ENCODE measurements at regions not wholly inside any gene's neighbourhood (a gene's known extent, or its start where the extent isn't known, plus 50 kb on each side); places are given as distances from the start of the nearest gene placed in this dataset.

DNA sequence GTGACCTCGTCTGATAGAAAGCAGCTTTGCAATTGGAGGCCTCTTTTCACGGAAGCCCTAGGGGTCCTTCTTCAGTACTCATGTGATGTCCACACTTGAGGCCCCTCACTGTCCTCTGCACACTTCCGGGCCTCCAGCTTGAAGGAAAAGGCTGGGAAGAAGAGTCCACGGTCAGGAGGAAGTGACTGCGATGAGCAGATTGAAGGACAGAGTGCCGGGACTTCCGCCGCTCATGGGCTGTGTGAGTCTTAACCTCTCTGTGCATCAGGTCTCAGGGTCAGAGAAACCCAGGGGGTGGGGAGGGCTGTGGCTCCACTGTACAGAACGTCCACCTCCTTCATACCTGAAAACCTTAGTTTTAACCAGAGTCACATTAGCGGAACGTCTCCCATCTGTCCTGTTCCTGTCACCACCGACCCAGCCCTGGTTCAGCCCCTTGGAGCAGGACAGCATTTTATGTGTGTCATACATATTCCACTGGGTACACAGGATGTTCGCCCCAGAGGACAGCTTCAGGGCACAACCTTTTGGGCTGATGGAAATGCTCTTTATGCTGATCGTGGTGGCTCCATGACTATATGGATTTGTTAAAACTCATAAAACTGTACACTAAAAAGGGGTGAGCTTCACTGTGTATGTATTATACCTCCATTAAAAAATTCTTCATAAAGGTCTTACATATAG is 51.0 kb upstream of the SORCS2 start:
- WGBS (ENCODE audit: missing lambda C conversion rate), result 80% methylated on average over 14 of the region's 14 CpGs
- FAIRE-seq (no peak), DNase-seq (ENCODE audit: low read depth in 1 of 2, low spot score in 1 of 2) (no peak), ATAC-seq (no peak)
- Histone ChIP-seq H3K4me2 (no peak overlapping the region), H3K4me1 (no peaks in the 10 kb centered on the region), H3K4me3 (no peak overlapping the region), H3K27ac (no peak overlapping the region), H3K9me3 (no peaks in the 10 kb centered on the region)
- ChIA-PET CTCF (interaction anchor here (0.7 to 1.1 kb wide), 2 partner anchors 51 to 417 kb away, joined by 3 read pairs; no protein-coding TSS in a partner anchor), POLR2A (no interaction called here)
- TF ChIP-seq RARB (CRISPR knock-in tag; IDR thresholded peaks at IDR 0.05), result no peak
- no peak for TF ChIP-seq ZSCAN20 (CRISPR knock-in tag; IDR thresholded peaks at IDR 0.05)
- TF ChIP-seq NFE2L2 (conservative IDR thresholded peaks at IDR 0.05; ENCODE audit: low read length), result no peak
- TF ChIP-seq, protein P1, sequence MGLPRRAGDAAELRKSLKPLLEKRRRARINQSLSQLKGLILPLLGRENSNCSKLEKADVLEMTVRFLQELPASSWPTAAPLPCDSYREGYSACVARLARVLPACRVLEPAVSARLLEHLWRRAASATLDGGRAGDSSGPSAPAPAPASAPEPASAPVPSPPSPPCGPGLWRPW (IDR thresholded peaks at IDR 0.05), result no peak

- POLR2A ChIA-PET, result no interaction called here
- 73% methylated on average over 3 of the region's 8 CpGs for WGBS (ENCODE audit: missing lambda C conversion rate)
- CTCF ChIA-PET, result no interaction called here
Observed at GRCh38 chr4:7140692-7141069, 51.7 kb upstream of the SORCS2 start.

GRCh38 chr4:7140062-7140691 is 52.2 kb upstream of the SORCS2 start:
- Histone ChIP-seq H3K4me2 (no peak overlapping the region), H3K9me3 (no peaks in the 10 kb centered on the region), H3K27ac (no peak overlapping the region), H3K4me3 (no peak overlapping the region), H3K4me1 (no peaks in the 10 kb centered on the region)
- ATAC-seq (no peak), DNase-seq (ENCODE audit: low read depth in 1 of 2, low spot score in 1 of 2) (no peak), FAIRE-seq (no peak)
- ChIA-PET CTCF (interaction anchor here (1.1 kb wide), 1 partner anchor 18 kb away, joined by 4 read pairs; no protein-coding TSS in a partner anchor), POLR2A (no interaction called here)
- WGBS (ENCODE audit: missing lambda C conversion rate), result 54% methylated on average over 7 of the region's 11 CpGs
- TF ChIP-seq SREBF2 (IDR thresholded peaks at IDR 0.05) (no peak), EHF (CRISPR knock-in tag; IDR thresholded peaks at IDR 0.05) (no peak), GATA3 (IDR thresholded peaks at IDR 0.05; ENCODE audit: borderline replicate concordance) (no peak), HEYL (CRISPR knock-in tag; IDR thresholded peaks at IDR 0.05) (no peak), RNF2 (IDR thresholded peaks at IDR 0.05; ENCODE audit: borderline replicate concordance, low read depth) (no peak), HOXB13 (CRISPR knock-in tag; IDR thresholded peaks at IDR 0.05; ENCODE audit: low read depth) (no peak), RARB (CRISPR knock-in tag; IDR thresholded peaks at IDR 0.05) (no peak), MYC (IDR thresholded peaks at IDR 0.05; ENCODE audit: borderline replicate concordance, low read length) (no peak), KDM5A (IDR thresholded peaks at IDR 0.05) (no peak)
- TF ChIP-seq, protein P2, sequence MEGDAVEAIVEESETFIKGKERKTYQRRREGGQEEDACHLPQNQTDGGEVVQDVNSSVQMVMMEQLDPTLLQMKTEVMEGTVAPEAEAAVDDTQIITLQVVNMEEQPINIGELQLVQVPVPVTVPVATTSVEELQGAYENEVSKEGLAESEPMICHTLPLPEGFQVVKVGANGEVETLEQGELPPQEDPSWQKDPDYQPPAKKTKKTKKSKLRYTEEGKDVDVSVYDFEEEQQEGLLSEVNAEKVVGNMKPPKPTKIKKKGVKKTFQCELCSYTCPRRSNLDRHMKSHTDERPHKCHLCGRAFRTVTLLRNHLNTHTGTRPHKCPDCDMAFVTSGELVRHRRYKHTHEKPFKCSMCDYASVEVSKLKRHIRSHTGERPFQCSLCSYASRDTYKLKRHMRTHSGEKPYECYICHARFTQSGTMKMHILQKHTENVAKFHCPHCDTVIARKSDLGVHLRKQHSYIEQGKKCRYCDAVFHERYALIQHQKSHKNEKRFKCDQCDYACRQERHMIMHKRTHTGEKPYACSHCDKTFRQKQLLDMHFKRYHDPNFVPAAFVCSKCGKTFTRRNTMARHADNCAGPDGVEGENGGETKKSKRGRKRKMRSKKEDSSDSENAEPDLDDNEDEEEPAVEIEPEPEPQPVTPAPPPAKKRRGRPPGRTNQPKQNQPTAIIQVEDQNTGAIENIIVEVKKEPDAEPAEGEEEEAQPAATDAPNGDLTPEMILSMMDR (IDR thresholded peaks at IDR 0.05), result no peak
- TF ChIP-seq, protein P3, sequence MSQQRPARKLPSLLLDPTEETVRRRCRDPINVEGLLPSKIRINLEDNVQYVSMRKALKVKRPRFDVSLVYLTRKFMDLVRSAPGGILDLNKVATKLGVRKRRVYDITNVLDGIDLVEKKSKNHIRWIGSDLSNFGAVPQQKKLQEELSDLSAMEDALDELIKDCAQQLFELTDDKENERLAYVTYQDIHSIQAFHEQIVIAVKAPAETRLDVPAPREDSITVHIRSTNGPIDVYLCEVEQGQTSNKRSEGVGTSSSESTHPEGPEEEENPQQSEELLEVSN (IDR thresholded peaks at IDR 0.05; ENCODE audit: borderline replicate concordance, low read depth), result no peak

More at GRCh38 chr4:7140692-7141069, 51.7 kb upstream of the SORCS2 start:
- DNase-seq (ENCODE audit: low read depth in 1 of 2, low spot score in 1 of 2) (no peak), FAIRE-seq (no peak), ATAC-seq (no peak)
- no peak overlapping the region for H3K27ac ChIP-seq
- no peak overlapping the region for H3K4me3 ChIP-seq
- H3K9me3 ChIP-seq, result no peaks in the 10 kb centered on the region
- H3K4me2 ChIP-seq, result no peak overlapping the region
- no peaks in the 10 kb centered on the region for H3K4me1 ChIP-seq
- TF ChIP-seq HOXA7 (CRISPR knock-in tag; IDR thresholded peaks at IDR 0.05), result no peak
- no peak for TF ChIP-seq RAD21 (conservative IDR thresholded peaks at IDR 0.05 in 1 of 2, IDR thresholded peaks at IDR 0.05 in 1 of 2)
- no peak for TF ChIP-seq ZSCAN20 (CRISPR knock-in tag; IDR thresholded peaks at IDR 0.05)
- TF ChIP-seq KDM5A (IDR thresholded peaks at IDR 0.05), result no peak
- no peak for TF ChIP-seq GATA3 (IDR thresholded peaks at IDR 0.05; ENCODE audit: borderline replicate concordance)

Measured in A549 (cell line).